GM12891 (cell line): ENCODE measurements at regions not wholly inside any gene's neighbourhood (a gene's known extent, or its start where the extent isn't known, plus 50 kb on each side); places are given as distances from the start of the nearest gene placed in this dataset.
"Not testable (repeated sequence)": the region's sequence is repeated elsewhere in the genome, so short reads cannot be mapped to it uniquely, and the experiment has no call there.

Experiments
- DNase-seq: peaks from one replicate; pipeline ENCODE4 v3.0.0; 2011; ENCODE audit warnings: low spot score; ENCODE audit not compliant: insufficient read length
- FAIRE-seq: peaks from 2 replicates; lab custom pipeline; 2011; peaks lifted over from hg19 to GRCh38; lab: Jason Lieb, UNC
- PAX5 ChIP-seq: IDR thresholded peaks from 2 replicates; pipeline ENCODE4 v1.6.1; 2011; ENCODE audit warnings: low read length, moderate library complexity, mild to moderate bottlenecking; ENCODE audit not compliant: insufficient read depth, severe bottlenecking
- POLR2A ChIP-seq: IDR thresholded peaks from 2 replicates; pipeline ENCODE4 v1.6.1; 2011; ENCODE audit warnings: low read depth, low read length, control low read depth
- POLR2AphosphoS5 ChIP-seq: IDR thresholded peaks from 2 replicates; pipeline ENCODE4 v1.6.1; 2011; ENCODE audit warnings: low read depth, low read length, control low read depth
- POU2F2 ChIP-seq: IDR thresholded peaks from 2 replicates; pipeline ENCODE4 v1.6.1; 2011; ENCODE audit warnings: low read depth, mild to moderate bottlenecking, control low read depth, low read length, moderate library complexity
- SPI1 ChIP-seq: IDR thresholded peaks from 2 replicates; pipeline ENCODE4 v1.6.1; 2011; ENCODE audit warnings: low read depth, low read length, control low read depth
- TAF1 ChIP-seq: IDR thresholded peaks from 2 replicates; pipeline ENCODE4 v1.6.1; 2011; ENCODE audit warnings: low read depth, low read length, control low read depth

DNA sequence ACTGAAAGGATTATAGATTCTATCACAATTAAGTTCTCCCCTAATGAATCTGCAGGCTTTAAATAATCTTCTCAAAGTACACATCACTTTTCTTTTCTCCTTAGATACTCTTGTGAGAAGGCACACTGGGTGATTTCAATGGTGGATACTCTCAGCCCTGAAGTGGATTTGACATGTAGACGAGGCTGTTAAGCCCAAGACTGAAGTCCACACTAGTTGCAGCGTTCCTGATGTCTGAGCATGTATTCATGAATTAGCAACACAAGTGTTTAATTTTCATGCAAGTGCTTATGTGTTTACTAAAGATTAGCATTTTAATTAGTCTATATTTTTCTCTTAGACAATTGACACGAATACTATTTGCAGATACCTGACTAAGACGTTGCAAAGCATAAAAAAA lies 218.9 kb downstream of the TMEM161B start:
- TF ChIP-seq POLR2AphosphoS5 = no peak
- TF ChIP-seq TAF1 = no peak
- no peak for TF ChIP-seq SPI1
- TF ChIP-seq POU2F2 = no peak
- TF ChIP-seq PAX5 = no peak
- no peak for TF ChIP-seq POLR2A
- FAIRE-seq (no peak), DNase-seq (no peak)

DNA sequence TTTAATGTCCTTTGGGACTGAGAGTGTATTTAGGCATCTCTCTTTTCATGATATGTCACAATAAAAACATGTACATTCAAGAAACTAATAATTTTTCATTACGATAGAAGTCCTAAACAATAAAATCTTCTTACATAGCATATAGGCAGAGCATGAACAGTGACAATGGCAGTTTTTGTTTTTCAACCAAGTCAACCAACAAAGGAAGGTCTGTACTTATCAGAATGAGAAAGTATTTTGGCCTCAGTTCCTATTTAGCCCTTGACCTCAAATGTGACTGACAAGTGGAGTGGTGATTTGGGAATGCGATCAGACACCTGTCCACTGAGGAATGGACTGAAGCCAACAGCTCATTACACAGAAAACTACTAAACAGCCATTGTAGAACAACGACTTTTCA lies 219.5 kb downstream of the TMEM161B start:
- TF ChIP-seq SPI1 = no peak
- no peak for TF ChIP-seq POU2F2
- TF ChIP-seq TAF1 = no peak
- TF ChIP-seq POLR2AphosphoS5 = no peak
- no peak for TF ChIP-seq POLR2A
- no peak for FAIRE-seq
- no peak for DNase-seq

DNA sequence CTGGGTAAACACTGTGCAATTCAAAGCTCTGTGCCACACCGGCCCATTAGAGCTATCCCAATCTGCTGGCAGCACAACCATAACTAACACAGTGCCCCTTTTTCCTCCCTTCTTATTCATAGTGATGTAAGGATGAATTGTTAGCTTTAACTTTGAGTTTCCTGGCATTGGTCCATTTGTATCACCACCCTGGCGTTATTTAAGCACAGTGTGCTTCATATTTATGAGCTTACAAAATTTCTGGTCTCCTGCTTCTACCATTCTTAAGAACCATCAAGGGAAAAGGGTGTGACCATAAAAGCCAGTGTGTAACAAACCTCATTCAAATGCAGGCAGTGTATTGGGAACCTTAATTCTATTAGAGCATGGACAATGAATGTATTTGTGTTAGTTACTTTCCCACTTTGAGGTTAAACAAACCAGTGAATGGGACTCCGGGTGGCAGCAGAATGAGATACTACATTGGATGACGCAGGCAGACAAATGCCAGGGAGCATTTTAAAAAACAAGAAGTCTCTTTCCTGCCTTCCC lies 222.6 kb downstream of the TMEM161B start:
- DNase-seq (no peak), FAIRE-seq (no peak)
- no peak for TF ChIP-seq POLR2A
- TF ChIP-seq TAF1 = no peak
- no peak for TF ChIP-seq POU2F2
- TF ChIP-seq SPI1 = no peak
- no peak for TF ChIP-seq POLR2AphosphoS5
- no peak for TF ChIP-seq PAX5

DNA sequence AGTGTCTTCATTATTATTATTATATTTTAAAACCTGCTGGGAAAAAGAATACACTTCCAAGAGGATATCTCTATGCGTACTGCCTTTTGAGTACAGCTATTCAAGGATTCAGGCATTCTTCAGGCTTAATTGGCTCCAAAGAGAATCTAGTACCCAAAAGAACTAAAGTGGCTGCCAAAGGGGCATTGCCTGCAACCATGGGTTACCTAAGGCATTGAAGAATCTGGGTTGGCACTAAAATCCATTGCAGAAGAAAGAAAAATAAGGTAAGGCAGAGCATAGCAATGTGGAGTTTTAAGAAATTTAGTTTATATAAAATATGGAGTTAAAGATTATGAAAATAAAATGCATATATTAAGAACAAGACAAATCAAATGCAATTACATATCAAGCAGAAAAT lies 223.5 kb downstream of the TMEM161B start:
- DNase-seq = no peak
- no peak for TF ChIP-seq PAX5
- no peak for TF ChIP-seq POLR2AphosphoS5
- no peak for TF ChIP-seq TAF1
- no peak for TF ChIP-seq POLR2A
- TF ChIP-seq SPI1 = no peak
- TF ChIP-seq POU2F2 = no peak
- FAIRE-seq = no peak

DNA sequence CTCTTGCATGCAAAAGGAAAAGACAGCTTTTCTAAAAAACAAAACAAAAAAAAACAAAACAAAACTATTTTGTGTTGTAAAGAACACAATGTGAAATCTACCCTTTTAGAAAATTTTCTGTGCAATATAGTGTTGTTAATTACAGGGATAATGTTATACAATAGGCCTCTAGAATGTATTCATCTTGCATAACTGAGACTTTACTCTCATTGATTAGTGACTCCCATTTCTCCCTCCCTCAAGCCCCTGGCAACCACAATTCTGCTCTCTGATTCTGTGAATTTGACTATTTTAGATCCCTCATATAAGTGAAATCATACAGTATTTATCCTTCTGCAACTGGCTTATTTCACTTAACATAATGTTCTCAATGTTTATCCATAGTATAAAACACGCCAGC lies 234.1 kb downstream of the TMEM161B start:
- TF ChIP-seq POLR2AphosphoS5 (no peak), POU2F2 (no peak), POLR2A (no peak)
- DNase-seq (no peak), FAIRE-seq (no peak)

DNA sequence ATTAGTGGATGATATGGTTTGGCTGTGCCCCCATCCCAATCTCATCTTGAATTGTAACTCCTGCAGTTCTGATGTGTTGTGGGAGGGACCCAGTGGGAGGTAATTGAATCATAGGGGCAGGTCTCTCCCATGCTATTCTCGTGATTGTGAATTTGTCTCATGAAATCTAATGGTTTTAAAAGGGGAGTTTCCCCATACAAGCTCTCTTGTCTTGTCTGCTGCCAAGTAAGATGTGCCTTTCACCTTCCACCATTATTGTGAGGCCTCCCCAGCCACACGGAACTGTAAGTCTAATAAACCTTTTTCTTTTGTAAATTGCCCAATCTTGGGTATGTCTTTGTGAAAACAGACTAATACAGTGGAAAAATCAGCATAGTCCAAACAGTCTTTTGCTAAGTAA lies 235.5 kb downstream of the TMEM161B start:
- no peak for DNase-seq
- FAIRE-seq = no peak
- TF ChIP-seq TAF1 = no peak
- TF ChIP-seq SPI1 = no peak
- TF ChIP-seq POLR2AphosphoS5 = no peak
- no peak for TF ChIP-seq PAX5
- TF ChIP-seq POLR2A = no peak
- TF ChIP-seq POU2F2 = no peak

DNA sequence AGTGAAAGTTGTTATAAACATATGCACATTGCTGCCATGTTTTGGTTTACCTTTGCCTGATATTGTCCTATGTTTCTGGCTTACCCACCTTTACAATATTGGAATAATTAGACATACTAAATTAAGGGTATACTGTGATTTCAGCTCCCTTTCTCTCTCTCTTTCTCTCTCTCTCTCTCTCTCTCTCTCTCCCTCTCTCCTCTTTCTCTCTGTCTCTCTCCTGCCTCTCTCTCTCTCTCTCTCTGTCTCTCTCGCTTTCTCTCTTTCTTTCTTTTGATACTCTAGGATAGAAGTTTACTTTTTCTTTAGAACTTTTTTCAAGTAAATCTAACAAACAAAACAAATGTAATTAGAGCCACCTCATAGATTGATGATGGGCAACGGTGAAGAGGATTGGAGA lies 239.6 kb downstream of the TMEM161B start:
- FAIRE-seq = no peak
- TF ChIP-seq POLR2A (no peak), PAX5 (no peak), TAF1 (no peak), SPI1 (no peak), POU2F2 (no peak), POLR2AphosphoS5 (no peak)

DNA sequence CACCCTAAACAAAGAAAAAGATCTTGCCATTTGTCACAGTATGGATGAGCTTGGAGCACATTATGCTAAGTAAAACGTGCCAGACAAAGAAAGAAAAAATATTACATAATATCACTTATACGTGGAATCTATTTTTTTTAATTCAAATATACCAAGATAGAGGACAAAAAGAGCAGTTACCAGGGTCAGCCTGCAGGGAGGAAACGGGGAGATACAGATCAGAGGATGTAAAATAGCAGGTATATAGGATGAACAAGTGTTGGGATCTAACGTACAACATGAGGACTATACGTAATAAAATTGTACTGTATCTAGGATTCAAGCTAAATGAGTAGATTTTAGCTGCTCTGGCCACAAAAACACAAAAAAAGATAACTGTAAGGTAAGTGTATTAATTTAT lies 247.5 kb downstream of the TMEM161B start:
- TF ChIP-seq POU2F2 = no peak
- TF ChIP-seq POLR2AphosphoS5 = no peak
- TF ChIP-seq TAF1 = no peak
- no peak for TF ChIP-seq PAX5
- TF ChIP-seq POLR2A = no peak
- no peak for TF ChIP-seq SPI1
- DNase-seq (no peak), FAIRE-seq (no peak)

More for the DNA sequence above, 239.6 kb downstream of the TMEM161B start:
- DNase-seq = no peak

DNA sequence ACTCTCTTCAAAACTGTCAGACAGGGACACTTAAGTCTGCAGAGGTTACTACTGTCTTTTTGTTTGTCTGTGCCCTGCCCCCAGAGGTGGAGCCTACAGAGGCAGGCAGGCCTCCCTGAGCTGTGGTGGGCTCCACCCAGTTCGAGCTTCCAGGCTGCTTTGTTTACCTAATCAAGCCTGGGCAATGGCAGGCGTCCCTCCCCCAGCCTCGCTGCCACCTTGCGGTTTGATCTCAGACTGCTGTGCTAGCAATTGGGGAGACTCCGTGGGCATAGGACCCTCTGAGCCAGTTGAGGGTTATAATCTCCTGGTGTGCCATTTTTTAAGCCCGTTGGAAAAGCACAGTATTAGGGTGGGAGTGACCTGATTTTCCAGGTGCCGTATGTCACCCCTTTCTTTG lies 253.7 kb downstream of the TMEM161B start:
- FAIRE-seq, DNase-seq: not testable (repeated sequence)

DNA sequence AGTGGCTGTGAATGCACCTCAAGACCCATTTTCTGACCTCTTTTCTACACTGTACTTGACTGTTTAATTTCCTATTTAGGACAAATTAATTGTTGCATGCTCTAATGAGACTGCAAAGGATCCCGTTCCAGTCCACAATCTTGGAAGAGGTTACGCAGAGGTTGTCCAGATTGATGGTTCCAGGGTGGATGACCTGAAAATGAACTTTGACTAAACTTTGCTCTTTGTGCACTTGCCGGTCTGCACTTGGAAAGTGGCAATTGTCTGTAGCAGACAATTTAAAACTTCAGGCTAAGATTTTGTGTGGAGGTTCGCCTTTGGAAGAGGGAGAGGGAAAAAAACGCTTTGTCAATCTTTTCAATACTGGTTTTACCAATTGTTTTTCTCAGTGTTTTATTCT lies 267.8 kb downstream of the TMEM161B start:
- no peak for FAIRE-seq
- TF ChIP-seq POLR2AphosphoS5 (no peak), TAF1 (no peak), PAX5 (no peak), POU2F2 (no peak), SPI1 (no peak), POLR2A (no peak)
- no peak for DNase-seq

DNA sequence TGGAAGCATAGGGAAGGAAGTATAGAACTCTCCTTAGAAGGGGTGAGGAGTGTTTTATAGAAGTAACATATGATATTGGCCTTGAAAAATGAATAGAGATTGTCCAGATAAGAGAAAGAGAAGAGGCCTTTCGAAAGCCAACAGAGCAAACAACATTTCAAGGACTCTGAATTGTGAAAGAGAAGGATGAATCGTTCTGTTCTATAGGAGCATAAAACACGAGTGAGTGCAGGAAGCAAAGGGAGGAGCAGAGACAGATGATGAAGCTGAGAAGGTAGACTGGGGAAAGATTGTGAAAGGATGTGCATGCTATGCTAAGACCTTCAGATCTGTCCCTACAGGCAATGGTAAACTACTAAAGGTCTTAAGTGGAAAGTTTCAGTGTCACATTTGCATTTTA lies 271.0 kb downstream of the TMEM161B start:
- FAIRE-seq = no peak
- DNase-seq = no peak
- no peak for TF ChIP-seq POLR2A
- TF ChIP-seq POLR2AphosphoS5 = no peak
- no peak for TF ChIP-seq PAX5
- no peak for TF ChIP-seq POU2F2
- TF ChIP-seq SPI1 = no peak
- no peak for TF ChIP-seq TAF1
